WTC11 (cell line): ENCODE measurements at regions not wholly inside any gene's neighbourhood (a gene's known extent, or its start where the extent isn't known, plus 50 kb on each side); places are given as distances from the start of the nearest gene placed in this dataset.

Experiments
- KAT7 ChIP-seq: sonication (generic); formaldehyde crosslinking; IDR thresholded peaks from 2 replicates; pipeline ENCODE4 v1.8.1; 2023; ENCODE audit warnings: missing genetic modification reagents, mild to moderate bottlenecking, borderline replicate concordance
- NR3C1 ChIP-seq: sonication (generic); formaldehyde crosslinking; conservative IDR thresholded peaks from 2 replicates; pipeline ENCODE4 v1.8.1; 2023; ENCODE audit warnings: low read depth, mild to moderate bottlenecking, missing genetic modification reagents
- SMAD3 ChIP-seq: sonication (generic); formaldehyde crosslinking; IDR thresholded peaks from 2 replicates; pipeline ENCODE4 v1.8.0; 2022; ENCODE audit warnings: missing genetic modification reagents, mild to moderate bottlenecking, borderline replicate concordance
- ZNF121 ChIP-seq: sonication (generic); formaldehyde crosslinking; IDR thresholded peaks from 2 replicates; pipeline ENCODE4 v1.8.0; 2023; ENCODE audit warnings: missing genetic modification reagents
- ZNF138 ChIP-seq: sonication (generic); formaldehyde crosslinking; conservative IDR thresholded peaks from 2 replicates; pipeline ENCODE4 v1.8.1; 2022; ENCODE audit warnings: mild to moderate bottlenecking, moderate library complexity, missing genetic modification reagents
- ZNF416 ChIP-seq: fragments of 250-450 bp; sonication (Bioruptor Pico); IDR thresholded peaks from 2 replicates; pipeline ENCODE4 v1.9.0; 2021; ENCODE audit warnings: mild to moderate bottlenecking, inconsistent platforms
- TF ChIP-seq, protein P1 (sequence below): fragments of 200-600 bp; IDR thresholded peaks from 2 replicates; pipeline ENCODE4 v1.8.0; 2022; ENCODE audit warnings: antibody characterized with exemption
- TF ChIP-seq, protein P2 (sequence below): sonication (generic); formaldehyde crosslinking; IDR thresholded peaks from 2 replicates; pipeline ENCODE4 v1.8.1; 2023; ENCODE audit warnings: mild to moderate bottlenecking, missing genetic modification reagents, moderate library complexity
- TF ChIP-seq, protein P3 (sequence below): sonication (generic); formaldehyde crosslinking; IDR thresholded peaks from 2 replicates; pipeline ENCODE4 v1.8.0; 2022; ENCODE audit warnings: mild to moderate bottlenecking, missing genetic modification reagents

DNA sequence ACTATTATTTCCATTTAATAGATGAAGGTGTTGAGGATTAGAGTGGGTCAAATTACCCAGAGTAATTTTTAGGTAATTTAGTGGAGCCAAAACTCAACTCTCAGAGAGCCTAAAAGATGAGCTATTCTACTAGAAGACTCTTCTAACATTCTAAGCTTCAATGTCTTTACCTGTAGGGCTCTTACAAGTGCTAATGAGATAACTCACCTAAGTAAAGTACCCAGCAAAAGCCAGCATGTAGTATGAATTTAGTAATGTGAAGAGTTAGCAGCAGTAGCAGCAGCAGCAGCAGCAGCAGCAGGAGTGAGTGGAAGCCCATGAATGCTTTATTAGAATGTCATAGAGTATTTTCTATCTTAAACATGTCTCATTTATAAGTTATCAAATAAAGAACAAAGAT lies 1239.2 kb downstream of the FAM181B start:
- TF ChIP-seq, protein P1, sequence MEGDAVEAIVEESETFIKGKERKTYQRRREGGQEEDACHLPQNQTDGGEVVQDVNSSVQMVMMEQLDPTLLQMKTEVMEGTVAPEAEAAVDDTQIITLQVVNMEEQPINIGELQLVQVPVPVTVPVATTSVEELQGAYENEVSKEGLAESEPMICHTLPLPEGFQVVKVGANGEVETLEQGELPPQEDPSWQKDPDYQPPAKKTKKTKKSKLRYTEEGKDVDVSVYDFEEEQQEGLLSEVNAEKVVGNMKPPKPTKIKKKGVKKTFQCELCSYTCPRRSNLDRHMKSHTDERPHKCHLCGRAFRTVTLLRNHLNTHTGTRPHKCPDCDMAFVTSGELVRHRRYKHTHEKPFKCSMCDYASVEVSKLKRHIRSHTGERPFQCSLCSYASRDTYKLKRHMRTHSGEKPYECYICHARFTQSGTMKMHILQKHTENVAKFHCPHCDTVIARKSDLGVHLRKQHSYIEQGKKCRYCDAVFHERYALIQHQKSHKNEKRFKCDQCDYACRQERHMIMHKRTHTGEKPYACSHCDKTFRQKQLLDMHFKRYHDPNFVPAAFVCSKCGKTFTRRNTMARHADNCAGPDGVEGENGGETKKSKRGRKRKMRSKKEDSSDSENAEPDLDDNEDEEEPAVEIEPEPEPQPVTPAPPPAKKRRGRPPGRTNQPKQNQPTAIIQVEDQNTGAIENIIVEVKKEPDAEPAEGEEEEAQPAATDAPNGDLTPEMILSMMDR, result no peak
- TF ChIP-seq ZNF121 (no peak), NR3C1 (CRISPR knock-in tag) (no peak), SMAD3 (CRISPR knock-in tag) (no peak), KAT7 (CRISPR knock-in tag) (no peak), ZNF416 (CRISPR knock-in tag) (no peak), ZNF138 (no peak)
- TF ChIP-seq, protein P2, sequence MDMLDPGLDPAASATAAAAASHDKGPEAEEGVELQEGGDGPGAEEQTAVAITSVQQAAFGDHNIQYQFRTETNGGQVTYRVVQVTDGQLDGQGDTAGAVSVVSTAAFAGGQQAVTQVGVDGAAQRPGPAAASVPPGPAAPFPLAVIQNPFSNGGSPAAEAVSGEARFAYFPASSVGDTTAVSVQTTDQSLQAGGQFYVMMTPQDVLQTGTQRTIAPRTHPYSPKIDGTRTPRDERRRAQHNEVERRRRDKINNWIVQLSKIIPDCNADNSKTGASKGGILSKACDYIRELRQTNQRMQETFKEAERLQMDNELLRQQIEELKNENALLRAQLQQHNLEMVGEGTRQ (CRISPR knock-in tag), result no peak
- TF ChIP-seq, protein P3, sequence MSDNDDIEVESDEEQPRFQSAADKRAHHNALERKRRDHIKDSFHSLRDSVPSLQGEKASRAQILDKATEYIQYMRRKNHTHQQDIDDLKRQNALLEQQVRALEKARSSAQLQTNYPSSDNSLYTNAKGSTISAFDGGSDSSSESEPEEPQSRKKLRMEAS (CRISPR knock-in tag), result no peak
